Tibial nerve (tissue), 4 donors: ENCODE measurements at regions not wholly inside any gene's neighbourhood (a gene's known extent, or its start where the extent isn't known, plus 50 kb on each side); places are given as distances from the start of the nearest gene placed in this dataset.

Experiments used
- DNase-seq, 2 donors: peaks; one replicate each; pipeline ENCODE4 v3.0.0-alpha.2; 2019; ENCODE audit warnings: low spot score in 2 of 2
- H3K27ac ChIP-seq, 4 donors: fragments of 200-600 bp; sonication (generic) in 3 of 4; one replicate each; pipeline ENCODE4 v1.5.1; 2017 to 2019; ENCODE audit warnings: mild to moderate bottlenecking in 1 of 4
- H3K27me3 ChIP-seq, 2 donors: fragments of 200-600 bp; sonication (generic) in 1 of 2; one replicate each; pipeline versions ENCODE4 v1.5.1 to v1.6.0; 2017 to 2019
- H3K36me3 ChIP-seq, 3 donors: fragments of 200-600 bp; sonication (generic); one replicate each; pipeline ENCODE4 v1.5.1; 2018 to 2019
- H3K4me1 ChIP-seq, 4 donors: fragments of 200-600 bp; sonication (generic) in 3 of 4; one replicate each; pipeline ENCODE4 v1.5.1; 2017 to 2019
- H3K4me3 ChIP-seq, 4 donors: fragments of 200-600 bp; sonication (generic) in 3 of 4; one replicate each; pipeline ENCODE4 v1.5.1; 2017 to 2019; ENCODE audit warnings: mild to moderate bottlenecking in 1 of 4, moderate library complexity in 1 of 4
- H3K9me3 ChIP-seq, 4 donors: fragments of 200-600 bp; sonication (generic) in 3 of 4; one replicate each; pipeline ENCODE4 v1.5.1; 2017 to 2019
- EP300 ChIP-seq, 2 donors: sonication (generic); formaldehyde crosslinking; IDR thresholded peaks; one replicate each; pipeline ENCODE4 v1.6.1; 2017; ENCODE audit warnings: antibody characterized with exemption in 2 of 2, mild to moderate bottlenecking in 1 of 2
- POLR2A ChIP-seq, 2 donors: fragments of 450-650 bp; IDR thresholded peaks; one replicate each; pipeline ENCODE4 v1.6.1; 2017; ENCODE audit warnings: antibody characterized with exemption in 2 of 2, mild to moderate bottlenecking in 2 of 2, moderate library complexity in 2 of 2
- WGBS, 2 donors: methylation state at CpG; one replicate each; pipeline ENCODE4 v1.1.5; 2018; 5-methylcytosine and 5-hydroxymethylcytosine counted together
- TF ChIP-seq, protein P1 (sequence below), 5 experiments: fragments of 200-600 bp in 3 of 5; fragments of 450-650 bp in 2 of 5; sonication (generic) in 3 of 5; IDR thresholded peaks; one replicate each; pipeline ENCODE4 v1.5.1; 2016 to 2019; ENCODE audit warnings: antibody characterized with exemption in 5 of 5, mild to moderate bottlenecking in 3 of 5, moderate library complexity in 2 of 5

DNA sequence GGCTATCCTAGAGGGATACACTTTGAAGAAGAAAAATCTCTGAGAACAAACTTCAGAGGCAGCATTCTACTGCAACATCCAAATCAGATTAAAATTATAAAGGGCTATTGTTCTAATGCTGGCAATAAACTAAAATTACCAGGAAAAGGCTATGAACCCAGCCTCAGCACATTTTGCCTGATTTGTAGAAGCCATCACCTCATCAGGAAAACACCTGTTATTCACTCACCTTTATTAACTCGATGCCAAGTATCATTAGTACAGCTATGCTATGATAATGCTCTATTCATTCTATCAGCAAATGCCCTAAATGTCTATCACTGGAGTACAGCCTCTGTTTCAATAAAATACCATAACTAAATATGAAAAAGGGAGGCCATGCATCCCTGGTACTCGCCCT lies 510.2 kb downstream of the RASEF start:
- DNase-seq = no peak
- TF ChIP-seq, protein P1, sequence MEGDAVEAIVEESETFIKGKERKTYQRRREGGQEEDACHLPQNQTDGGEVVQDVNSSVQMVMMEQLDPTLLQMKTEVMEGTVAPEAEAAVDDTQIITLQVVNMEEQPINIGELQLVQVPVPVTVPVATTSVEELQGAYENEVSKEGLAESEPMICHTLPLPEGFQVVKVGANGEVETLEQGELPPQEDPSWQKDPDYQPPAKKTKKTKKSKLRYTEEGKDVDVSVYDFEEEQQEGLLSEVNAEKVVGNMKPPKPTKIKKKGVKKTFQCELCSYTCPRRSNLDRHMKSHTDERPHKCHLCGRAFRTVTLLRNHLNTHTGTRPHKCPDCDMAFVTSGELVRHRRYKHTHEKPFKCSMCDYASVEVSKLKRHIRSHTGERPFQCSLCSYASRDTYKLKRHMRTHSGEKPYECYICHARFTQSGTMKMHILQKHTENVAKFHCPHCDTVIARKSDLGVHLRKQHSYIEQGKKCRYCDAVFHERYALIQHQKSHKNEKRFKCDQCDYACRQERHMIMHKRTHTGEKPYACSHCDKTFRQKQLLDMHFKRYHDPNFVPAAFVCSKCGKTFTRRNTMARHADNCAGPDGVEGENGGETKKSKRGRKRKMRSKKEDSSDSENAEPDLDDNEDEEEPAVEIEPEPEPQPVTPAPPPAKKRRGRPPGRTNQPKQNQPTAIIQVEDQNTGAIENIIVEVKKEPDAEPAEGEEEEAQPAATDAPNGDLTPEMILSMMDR (IDR thresholded peaks at IDR 0.05) = no peak
- TF ChIP-seq EP300 (IDR thresholded peaks at IDR 0.05) (no peak), POLR2A (IDR thresholded peaks at IDR 0.05) (no peak)
- WGBS, 2 donors = 53 to 58% methylated on average over 2 of the region's 2 CpGs
- no peak overlapping the region for H3K4me3 ChIP-seq
- no peaks in the 10 kb centered on the region for H3K27me3 ChIP-seq
- H3K9me3 ChIP-seq = no peaks in the 10 kb centered on the region
- no peaks in the 10 kb centered on the region for H3K4me1 ChIP-seq
- H3K27ac ChIP-seq = no peak overlapping the region
- no peaks in the 10 kb centered on the region for H3K36me3 ChIP-seq

- 85 to 87% methylated on average over 8 of the region's 8 CpGs for WGBS, 2 donors
- no peak for DNase-seq
- no peak for TF ChIP-seq EP300 (IDR thresholded peaks at IDR 0.05)
- TF ChIP-seq POLR2A (IDR thresholded peaks at IDR 0.05) = no peak
- TF ChIP-seq, protein P1 (IDR thresholded peaks at IDR 0.05) = no peak
- H3K27ac ChIP-seq = no peak overlapping the region
- H3K27me3 ChIP-seq = no peaks in the 10 kb centered on the region
- no peaks in the 10 kb centered on the region for H3K4me1 ChIP-seq
- no peak overlapping the region for H3K4me3 ChIP-seq
- no peaks in the 10 kb centered on the region for H3K36me3 ChIP-seq
- H3K9me3 ChIP-seq = no peaks in the 10 kb centered on the region
Observed at GRCh38 chr9:82553654-82554366, 509.1 kb downstream of the RASEF start.

- Histone ChIP-seq H3K27ac (no peak overlapping the region), H3K36me3 (no peaks in the 10 kb centered on the region), H3K27me3 (no peaks in the 10 kb centered on the region), H3K9me3 (no peaks in the 10 kb centered on the region), H3K4me3 (no peak overlapping the region), H3K4me1 (no peaks in the 10 kb centered on the region)
- WGBS, 2 donors = 67 to 72% methylated on average over 3 of the region's 3 CpGs
- no peak for TF ChIP-seq EP300 (IDR thresholded peaks at IDR 0.05)
- TF ChIP-seq, protein P1 (IDR thresholded peaks at IDR 0.05) = no peak
- no peak for TF ChIP-seq POLR2A (IDR thresholded peaks at IDR 0.05)
- DNase-seq = no peak
Observed at GRCh38 chr9:82554381-82554780, 508.6 kb downstream of the RASEF start.

- Histone ChIP-seq H3K9me3 (no peaks in the 10 kb centered on the region), H3K27me3 (no peaks in the 10 kb centered on the region), H3K4me1 (no peaks in the 10 kb centered on the region), H3K36me3 (no peaks in the 10 kb centered on the region), H3K27ac (no peak overlapping the region), H3K4me3 (no peak overlapping the region)
- no peak for TF ChIP-seq POLR2A (IDR thresholded peaks at IDR 0.05)
- 76% methylated on average over 1 of the region's 1 CpG for WGBS, 2 donors
- DNase-seq = no peak
Observed at GRCh38 chr9:82555031-82555430, 507.9 kb downstream of the RASEF start.

DNA sequence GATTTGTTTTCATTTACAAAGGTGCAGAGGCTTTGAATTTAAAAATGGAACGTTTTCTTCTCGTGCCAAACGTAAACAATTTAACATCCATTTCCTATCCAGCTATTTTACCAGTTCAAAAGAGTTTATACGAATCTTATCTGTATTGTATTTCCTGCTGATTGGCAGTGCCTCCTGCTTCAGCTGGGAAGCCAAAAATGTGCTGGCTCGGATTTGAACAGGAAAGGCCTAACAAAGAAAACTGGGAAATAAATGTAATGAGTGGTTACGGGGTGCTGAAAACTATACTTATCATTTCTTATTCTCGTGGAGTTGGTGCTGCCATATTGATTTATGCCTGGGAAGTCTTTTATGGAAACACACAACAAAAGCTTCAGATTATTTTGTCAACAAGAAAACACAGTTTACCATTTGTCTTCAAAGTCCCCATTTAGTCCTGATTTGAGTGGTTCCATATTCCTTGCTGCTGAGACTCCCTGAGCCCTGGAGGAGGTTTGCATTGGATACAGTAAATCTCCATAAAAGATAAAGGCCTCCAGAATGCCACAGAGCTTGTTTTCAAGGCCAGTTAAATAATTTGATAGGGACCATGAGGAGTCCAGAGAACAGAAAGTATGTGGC lies 507.4 kb downstream of the RASEF start:
- H3K27me3 ChIP-seq = no peaks in the 10 kb centered on the region
- TF ChIP-seq, protein P1 (IDR thresholded peaks at IDR 0.05) = no peak
- TF ChIP-seq POLR2A (IDR thresholded peaks at IDR 0.05) (no peak), EP300 (IDR thresholded peaks at IDR 0.05) (no peak)
- H3K36me3 ChIP-seq = no peaks in the 10 kb centered on the region
- WGBS, 2 donors = 56 to 64% methylated on average over 7 of the region's 7 CpGs
- no peak overlapping the region for H3K4me3 ChIP-seq
- no peaks in the 10 kb centered on the region for H3K4me1 ChIP-seq
- DNase-seq = no peak
- H3K27ac ChIP-seq = no peak overlapping the region
- H3K9me3 ChIP-seq = no peaks in the 10 kb centered on the region
